ENCODE measurements at regions not wholly inside any gene's neighbourhood (a gene's known extent, or its start where the extent isn't known, plus 50 kb on each side); places are given as distances from the start of the nearest gene placed in this dataset.

- TF ChIP-seq, protein P1, sequence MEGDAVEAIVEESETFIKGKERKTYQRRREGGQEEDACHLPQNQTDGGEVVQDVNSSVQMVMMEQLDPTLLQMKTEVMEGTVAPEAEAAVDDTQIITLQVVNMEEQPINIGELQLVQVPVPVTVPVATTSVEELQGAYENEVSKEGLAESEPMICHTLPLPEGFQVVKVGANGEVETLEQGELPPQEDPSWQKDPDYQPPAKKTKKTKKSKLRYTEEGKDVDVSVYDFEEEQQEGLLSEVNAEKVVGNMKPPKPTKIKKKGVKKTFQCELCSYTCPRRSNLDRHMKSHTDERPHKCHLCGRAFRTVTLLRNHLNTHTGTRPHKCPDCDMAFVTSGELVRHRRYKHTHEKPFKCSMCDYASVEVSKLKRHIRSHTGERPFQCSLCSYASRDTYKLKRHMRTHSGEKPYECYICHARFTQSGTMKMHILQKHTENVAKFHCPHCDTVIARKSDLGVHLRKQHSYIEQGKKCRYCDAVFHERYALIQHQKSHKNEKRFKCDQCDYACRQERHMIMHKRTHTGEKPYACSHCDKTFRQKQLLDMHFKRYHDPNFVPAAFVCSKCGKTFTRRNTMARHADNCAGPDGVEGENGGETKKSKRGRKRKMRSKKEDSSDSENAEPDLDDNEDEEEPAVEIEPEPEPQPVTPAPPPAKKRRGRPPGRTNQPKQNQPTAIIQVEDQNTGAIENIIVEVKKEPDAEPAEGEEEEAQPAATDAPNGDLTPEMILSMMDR (IDR thresholded peaks at IDR 0.05), result no peak
- no peak for TF ChIP-seq POLR2A (IDR thresholded peaks at IDR 0.05)
These were observed 230.5 kb upstream of the ZRANB2 start for GRCh38 chr1:71311376-71311775.

All from transverse colon (tissue), 3 donors.